ENCODE measurements at regions not wholly inside any gene's neighbourhood (a gene's known extent, or its start where the extent isn't known, plus 50 kb on each side); places are given as distances from the start of the nearest gene placed in this dataset.

DNA sequence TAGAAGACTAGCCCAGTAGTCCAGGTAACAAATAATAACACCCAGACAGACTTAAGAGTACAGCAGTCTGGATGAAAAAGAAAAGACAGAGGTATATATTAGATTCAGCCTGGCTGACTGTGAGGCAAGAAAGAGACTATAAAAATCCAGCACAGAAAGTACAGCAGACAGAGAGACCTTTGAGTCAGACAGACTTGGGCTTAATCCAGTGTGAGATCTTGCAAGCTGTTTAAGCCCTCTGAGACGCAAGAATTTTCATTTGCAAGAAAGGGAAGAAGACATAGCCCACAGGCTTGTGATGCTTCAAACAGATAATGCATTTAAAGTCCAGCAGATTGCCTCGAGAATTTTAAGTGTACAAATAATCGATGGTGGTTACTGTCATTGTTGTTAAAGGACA is 471.4 kb downstream of the LIG4 start:
- no peak for DNase-seq (ENCODE audit: low read depth)

DNA sequence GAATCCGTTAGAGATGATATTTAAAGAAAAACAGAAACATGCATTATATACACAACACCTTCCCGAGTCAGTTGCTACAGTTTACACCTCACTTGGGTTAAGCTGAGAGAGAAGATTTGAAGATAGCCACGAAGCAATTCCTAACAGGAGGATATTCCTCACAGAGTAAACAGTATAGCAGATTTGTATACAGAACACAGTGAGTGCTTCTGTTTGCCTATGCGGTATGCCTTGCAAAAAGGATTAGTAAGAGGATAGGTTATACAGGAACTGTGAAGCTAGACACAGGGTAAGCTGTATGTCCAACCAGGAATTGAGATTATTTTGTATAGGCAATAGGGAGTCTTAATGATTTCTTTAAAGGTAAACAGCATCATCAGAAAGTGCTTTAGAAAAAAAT is 471.8 kb downstream of the LIG4 start:
- no peak for DNase-seq (ENCODE audit: low read depth)

DNA sequence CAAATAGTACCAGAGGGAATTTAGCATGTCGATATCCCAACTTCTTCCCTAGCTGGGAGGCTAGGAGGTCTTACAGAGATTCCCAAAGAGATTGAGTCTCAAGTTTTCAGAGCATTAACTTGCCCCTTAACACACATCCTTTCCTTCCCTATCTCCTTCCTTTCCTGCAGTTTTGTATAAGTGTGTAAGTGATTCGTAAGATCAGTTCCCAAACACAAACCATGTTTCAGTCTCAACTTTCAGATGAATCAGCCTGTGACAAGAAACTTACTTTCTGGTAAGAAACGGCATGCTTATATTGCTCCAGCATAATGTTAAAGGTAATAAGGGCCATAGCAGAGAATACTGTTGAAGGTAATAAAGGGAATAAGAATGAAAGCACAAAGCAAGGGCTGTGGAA is 472.2 kb downstream of the LIG4 start:
- no peak for DNase-seq (ENCODE audit: low read depth)

DNA sequence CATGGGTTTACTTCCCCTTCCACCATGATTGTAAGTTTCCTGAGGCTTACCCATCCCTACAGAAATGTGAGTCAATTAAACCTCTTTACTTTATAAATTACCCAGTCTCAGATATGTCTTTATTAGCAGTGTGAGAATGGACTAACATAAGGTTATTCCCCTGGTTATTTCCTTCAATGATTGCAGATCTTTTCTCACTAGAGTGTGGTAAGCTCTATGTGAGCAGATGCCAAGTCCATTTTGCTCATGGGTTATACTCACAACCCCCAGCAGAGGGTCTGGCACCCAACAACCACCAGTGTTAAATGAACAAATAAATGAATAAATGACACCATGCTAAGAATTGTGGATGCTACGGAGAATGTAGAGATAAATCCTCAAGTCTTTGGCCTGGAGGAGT is 472.8 kb downstream of the LIG4 start:
- no peak for DNase-seq (ENCODE audit: low read depth)

DNA sequence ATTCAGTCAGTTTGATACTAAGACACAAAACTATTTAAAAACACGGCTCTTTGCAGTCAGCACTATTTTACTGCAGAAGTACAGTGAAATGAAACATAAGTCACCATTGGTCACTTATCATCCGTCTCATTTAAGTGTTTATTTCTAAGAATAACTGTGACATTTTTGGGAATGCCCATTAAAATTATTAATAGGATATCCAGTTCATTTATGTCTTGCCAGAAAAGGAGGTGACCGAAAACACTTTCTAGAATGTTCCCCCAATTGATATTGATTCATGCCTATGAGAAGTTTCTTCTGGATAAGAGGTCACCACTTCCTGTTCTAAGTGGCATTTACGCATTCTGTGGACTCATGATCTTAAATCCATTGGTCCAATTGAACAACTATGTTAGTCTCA is 477.3 kb downstream of the LIG4 start:
- DNase-seq (ENCODE audit: low read depth): no peak

DNA sequence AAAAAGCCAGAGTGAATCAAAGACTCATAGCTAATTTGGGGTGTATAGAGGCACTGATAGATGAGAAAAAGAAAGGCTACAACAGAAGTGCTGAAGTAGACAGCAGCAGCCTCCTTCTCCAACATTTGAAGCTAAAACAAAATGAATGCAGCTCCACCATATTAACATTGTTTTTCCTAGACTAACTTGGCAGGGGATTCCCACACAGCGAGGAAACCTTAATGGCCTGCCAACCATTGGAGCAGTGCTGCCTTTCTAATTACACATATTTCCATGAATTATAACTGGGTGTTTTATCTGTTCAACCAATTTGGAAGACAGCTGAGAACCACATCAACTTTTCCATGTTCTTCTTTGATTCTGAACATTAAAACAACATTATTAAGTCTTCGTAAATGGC is 478.6 kb downstream of the LIG4 start:
- no peak for DNase-seq (ENCODE audit: low read depth)

DNA sequence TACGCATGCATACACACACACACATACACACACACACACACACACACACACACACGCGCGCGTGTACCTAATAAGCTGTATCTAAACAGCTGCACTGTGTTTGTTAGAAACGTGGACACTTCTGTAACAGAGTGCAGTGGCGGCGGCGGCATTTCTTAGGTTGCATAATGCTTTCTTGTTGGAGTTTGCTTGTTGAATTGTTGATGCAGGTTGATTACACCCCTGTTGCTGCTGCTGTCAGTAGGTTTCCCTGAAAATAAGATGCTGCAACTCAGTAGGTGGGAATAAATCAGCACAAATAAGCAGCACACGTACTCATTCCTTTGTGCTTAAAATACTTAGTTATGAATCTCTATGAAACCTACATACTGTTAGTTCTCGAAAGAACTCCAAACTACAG is 479.2 kb downstream of the LIG4 start:
- no peak for DNase-seq (ENCODE audit: low read depth)

DNA sequence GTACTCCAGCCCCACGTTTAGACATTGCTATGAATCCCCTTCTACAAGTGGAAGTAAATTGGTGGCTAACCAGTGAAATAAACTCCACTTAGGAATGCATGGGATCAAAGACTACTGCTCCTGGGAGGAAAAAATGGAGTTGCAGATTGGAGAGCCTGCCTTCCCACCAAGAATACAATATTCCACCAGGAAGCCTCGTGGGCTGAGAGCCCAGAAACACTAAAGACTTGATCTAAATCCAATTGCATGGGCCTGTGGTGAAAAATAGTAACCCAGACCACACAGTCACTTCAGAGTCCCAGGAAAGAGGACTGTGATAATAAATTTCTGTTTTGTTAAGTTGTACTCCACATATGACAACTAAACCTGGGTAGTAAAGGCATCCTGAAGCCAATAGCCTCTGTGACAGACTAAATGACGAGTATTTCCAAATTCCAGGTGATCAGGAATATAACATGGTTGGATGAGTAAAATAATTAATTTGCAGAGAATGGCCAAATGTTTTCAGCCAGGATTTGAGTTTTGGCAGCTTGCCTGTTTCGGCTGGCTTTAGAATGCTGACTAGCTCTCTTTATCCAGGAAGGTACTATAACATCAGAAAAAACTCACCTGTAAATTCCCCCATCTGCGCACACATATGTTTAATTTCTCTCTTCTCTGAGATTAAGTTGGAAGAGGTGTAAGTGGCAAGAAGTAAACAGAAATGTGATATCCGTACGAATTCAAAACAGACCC is 480.3 kb downstream of the LIG4 start:
- DNase-seq (ENCODE audit: low read depth): no peak

DNA sequence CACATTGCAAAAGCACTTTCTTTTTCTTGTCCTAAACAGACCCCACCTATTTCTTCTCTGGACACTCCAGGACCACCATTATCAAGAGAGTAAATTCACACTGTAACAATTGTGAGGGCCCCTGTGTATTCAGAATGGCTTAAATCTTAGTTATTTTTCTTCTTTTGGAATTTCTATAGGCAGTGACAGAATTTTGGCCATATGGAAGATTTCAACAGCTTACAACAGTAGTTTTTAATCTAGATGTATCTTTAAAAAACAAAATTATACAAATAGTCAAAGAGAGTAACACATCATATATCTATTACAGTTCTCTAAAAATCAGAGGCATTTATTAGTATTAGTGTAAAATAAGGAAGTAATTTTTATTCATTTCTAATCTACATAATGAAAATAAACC is 482.1 kb downstream of the LIG4 start:
- no peak for DNase-seq (ENCODE audit: low read depth)

DNA sequence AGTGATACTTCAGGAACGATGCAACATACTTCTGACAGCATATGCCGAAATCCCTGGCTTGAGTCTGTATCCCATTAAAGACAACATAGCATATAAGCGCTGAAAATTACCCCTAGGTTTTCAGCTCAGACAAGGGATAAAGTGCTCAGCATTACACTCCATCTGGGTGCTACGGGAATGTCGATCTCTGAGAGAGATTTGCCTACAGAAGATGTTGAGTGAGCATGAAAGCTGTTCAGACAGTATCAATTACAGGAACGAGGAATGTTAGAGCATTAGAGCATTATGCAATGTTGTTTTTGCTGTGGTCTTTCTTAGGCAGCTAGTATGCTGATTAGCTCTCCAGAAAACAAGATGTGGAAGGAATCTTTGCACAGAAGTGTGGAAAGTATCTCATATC is 484.5 kb downstream of the LIG4 start:
- DNase-seq (ENCODE audit: low read depth): no peak

DNA sequence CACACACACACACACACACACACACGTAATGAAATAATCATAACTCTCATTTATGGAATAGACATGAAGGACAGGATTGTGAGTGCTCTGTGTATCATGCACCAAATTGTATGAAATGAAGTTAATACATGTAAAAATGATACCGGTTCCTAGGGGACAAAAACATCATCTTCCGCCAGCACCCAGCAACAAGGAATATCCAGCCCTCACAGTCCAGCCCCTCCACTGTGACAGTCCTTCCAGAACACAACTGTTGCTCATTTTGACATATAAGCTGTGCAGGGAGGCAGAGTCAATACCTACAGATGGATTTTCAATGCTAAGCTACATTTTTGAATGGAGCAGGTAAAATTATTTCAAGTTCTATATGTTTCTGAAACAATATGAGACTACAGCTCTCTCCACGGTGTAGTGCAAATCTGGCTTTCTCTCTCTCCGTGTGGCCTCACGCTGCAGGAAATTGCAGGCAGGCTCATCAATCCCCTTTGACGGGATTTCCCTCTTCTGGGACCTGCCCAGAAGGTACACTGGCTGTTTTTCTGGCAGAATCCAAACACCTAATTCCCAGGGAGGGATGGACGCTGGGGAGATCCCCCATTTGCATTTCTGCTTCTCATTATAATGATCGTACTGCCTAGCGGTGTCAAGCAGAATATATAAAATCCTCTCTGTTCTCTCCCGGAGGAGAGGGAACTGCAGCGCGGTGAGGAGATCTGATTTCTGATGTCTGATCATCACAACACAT is 494.0 kb downstream of the LIG4 start:
- DNase-seq (ENCODE audit: low read depth): no peak

DNA sequence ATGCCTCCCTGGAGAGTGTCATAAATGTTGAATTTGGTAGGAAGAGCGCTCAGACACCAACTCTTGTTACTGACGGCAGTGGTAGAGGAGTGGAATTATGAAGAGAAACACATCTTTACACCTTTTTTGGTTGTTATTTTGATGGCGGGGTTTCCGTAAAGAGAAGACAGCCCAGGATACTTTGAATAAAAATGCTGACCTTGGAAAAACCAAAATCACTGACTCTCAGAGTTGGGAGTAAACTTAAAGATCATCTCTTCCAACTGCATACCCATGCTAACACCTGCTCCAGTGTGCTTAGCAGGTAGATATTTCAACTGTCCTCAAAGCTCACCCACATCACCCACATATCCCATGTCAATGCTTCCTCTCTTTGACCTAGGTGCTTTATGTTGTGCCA is 498.6 kb downstream of the LIG4 start:
- no peak for DNase-seq (ENCODE audit: low read depth)

DNA sequence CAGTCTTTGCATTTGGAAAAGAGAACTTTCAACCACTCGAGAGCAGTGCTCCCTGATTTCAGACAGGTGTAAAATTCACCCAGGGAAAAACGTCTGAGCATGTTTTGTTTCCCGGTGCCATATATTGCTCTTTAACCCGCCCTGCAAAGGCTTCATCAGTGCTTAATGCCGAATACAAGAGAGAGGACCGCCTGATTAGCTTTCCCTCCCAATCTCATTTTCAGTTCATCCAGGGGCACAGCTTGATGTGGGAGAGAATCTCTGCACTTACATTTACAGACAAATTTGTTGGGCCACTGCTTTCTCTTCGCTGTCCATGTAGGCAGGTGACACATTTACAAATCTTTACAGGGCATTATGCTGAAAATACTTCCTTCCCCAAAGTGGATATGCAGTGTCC is 499.1 kb downstream of the LIG4 start:
- DNase-seq (ENCODE audit: low read depth): no peak

DNA sequence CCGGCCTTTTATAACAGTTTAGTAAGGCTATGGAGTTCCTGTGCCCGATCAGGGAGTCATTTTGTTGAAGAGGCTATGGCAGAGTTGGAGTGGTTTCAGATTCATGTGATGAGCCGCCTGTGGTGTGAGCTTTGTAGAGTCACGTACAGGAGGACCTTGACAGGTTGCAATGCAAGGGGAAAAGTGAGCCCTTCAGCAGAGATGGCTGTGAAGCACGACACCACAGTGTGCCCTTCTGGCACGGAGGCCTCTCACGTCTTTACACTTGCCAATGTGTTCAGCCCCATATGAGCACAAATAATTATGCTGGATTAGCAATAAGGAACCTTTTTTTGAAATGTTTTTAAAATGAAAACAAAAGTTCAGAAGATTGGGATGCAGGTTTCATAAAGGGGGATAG is 499.8 kb downstream of the LIG4 start:
- no peak for DNase-seq (ENCODE audit: low read depth)

DNA sequence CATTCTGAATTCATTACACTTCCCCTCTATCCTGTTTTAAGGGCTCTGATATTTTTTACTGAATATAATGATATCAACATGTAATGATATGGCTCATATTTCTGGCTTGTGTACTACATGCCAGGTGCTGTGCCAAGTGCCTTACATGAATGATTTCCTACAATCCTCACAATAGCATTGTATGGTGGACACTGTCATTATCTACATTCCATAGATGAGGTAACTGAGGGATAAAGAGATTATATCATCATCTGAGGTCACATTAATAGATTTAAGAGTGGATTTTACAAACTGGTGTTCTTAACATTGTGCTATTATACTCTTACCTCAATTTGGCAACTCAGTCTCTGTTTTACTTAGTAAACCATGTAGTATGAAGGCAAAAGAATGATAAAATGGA is 502.0 kb downstream of the LIG4 start:
- DNase-seq (ENCODE audit: low read depth): no peak

DNA sequence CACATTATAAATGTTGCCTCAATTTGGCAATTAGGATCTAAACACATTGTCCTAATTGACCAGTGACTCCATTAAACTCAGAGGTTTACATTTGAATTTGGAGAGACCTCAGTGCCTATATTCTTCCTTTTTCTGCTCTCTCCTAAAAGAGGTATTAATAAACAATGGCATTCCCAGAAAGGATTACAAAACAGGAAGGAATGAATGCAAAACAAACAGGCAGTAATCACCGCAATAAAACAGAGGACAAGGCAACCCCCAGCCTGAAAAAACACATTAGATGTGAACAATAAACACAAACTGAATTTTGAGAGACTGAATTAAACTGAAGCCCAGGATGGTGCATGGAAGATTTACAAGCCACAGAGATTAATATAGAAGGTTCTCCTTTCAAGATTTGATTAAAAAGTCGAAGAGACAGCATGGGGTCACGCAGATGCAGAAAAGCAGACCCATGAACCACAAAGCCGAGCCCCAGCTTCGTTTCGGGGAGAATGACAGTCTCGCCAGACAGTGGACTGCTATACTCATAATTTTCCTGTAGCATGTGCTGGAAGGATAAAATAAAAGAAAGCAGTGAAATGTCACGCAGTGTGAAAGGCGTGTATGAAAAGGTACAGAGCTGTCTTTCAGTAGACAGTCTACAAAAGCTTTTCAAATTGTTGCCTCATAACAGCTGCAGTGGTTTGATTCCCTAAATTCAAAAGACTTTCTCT is 503.0 kb downstream of the LIG4 start:
- no peak for DNase-seq (ENCODE audit: low read depth)

DNA sequence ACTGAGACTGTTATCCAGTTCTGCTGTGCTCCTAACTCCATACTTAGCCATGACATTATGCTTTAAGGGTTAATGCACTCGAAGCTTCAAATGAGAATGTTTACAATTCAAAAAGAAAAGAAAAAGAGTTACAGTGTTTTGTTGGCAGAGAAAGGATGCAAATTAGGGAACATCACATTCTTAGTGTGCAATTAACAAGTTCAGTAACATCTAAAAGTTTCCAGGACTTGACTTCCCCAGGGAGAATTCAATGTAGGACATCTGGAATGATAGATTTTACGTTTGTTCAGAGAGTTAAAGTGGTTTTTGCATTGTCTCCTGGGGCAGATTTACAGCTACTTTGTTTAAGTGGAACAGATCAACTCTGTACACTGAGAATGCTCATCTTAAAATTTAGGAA is 525.2 kb downstream of the LIG4 start:
- DNase-seq (ENCODE audit: low read depth): no peak

DNA sequence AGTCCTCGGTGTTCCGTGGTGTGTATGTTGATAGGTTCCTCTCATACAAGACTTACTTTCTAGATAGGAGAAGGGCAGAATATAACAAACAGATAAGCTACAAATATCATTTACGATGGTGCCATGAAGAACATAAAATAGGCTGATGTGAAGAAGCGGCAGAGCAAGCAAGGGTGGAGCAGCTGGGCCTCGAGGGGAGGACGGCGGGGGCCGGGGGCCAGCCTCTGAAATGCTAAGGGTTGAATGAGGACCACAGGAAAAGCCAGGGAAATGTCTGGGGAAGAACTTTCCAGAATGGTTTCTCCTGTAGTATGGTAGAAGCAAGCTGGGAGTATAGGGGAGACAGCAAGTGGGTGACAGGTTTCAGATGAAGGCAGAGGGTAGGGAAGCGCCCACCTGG is 529.5 kb downstream of the LIG4 start:
- no peak for DNase-seq (ENCODE audit: low read depth)

DNA sequence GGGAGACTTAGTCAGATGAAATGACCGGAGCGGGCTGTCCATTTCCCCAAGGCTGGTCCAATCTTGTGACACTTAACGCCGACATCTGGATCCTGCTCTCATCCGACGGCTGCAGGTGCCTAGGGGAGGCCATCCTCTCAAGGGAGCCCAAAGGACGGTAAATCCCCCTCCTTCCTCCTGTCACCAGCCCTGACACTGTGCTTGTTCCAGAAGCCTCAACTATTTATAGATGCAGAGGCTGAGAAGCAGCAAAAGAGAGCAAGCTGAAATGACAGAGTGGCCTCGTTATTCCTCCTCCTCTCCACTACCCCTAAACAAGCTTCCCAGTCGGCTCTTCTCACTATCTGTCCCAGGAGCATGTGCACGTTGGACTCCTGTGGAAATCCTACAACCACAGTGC is 533.7 kb downstream of the LIG4 start:
- no peak for DNase-seq (ENCODE audit: low read depth)

DNA sequence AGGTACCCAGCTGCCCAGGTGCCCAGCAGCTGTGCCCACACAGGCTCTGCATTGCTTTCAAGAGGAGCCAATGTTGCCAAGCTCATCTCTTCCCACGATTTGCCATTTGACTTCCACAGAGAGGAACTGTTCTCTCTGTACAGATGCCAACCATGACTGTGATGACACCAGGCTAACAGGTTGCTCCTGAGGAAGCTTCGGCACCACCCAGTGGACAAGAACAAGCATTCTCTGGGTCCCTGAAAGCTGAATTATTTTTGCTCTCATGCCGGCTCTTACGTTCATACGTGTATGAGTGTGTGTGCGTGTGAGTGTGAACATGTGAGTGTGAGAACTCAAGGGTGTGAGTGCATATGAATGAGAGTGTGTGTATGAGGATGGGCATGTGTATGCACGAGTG is 535.2 kb downstream of the LIG4 start:
- no peak for DNase-seq (ENCODE audit: low read depth)

DNA sequence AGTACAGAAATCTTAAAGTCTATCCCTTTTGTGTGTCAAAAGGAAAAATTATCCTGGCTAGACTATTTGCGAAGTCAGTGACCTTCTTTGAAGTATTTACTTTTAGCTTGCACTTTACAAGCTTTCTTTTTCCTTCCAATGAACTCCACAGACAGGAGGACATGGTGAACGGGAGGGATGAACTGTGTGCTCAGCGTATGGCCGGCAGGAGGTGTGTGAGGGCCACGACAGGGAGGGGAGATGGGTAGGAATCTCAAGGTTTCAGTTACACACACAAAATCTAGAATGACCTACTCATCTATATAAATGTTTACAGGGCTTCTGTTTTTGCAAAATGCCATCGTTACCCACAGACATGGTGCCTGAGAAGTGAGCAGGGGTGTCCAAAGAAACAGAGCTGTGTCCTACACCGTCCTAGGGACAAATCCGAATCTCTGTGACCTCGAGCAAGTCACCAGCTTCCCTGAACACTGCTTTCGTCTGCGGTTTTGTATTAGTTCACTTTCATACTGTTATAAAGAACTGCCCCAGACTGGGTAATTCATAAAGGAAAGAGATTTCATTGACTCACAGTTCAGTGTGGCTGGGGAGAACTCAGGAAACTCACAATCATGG is 537.2 kb downstream of the LIG4 start:
- no peak for DNase-seq (ENCODE audit: low read depth)

DNA sequence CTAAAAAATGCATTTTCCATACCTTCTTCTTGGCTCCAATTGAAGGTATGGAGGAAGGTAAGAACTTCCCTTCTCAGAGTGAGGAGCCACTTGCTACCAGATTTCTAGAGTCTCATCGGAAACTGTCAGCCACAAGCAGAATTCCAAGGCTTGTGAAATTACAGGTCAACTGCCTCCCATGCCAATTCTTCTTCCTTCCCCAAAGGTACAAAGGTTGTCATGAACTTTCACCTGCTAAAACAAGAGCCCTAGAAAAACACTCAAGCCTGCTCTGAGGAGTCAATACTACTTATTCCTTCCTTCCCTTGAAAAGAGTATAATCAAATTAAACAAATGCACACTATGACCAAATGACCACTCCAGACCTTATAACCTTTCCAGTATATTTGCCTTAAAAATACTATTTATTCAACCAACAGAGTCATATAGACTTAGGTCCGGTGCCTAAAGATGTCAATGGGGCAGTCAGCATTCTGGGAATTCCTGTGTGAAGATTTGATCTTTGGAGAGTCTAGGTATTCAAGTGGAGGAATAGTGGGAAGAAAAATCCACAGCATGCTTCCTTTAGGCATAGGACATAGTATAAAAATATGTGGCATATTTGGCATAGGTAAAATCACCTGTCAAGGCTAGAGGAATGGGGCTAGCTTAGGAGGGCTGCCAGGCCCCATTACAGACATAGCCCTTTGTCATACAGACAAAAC is 539.3 kb downstream of the LIG4 start:
- no peak for DNase-seq (ENCODE audit: low read depth)

All from LHCN-M2 (cell line).